ENCODE measurements at regions not wholly inside any gene's neighbourhood (a gene's known extent, or its start where the extent isn't known, plus 50 kb on each side); places are given as distances from the start of the nearest gene placed in this dataset.

DNA sequence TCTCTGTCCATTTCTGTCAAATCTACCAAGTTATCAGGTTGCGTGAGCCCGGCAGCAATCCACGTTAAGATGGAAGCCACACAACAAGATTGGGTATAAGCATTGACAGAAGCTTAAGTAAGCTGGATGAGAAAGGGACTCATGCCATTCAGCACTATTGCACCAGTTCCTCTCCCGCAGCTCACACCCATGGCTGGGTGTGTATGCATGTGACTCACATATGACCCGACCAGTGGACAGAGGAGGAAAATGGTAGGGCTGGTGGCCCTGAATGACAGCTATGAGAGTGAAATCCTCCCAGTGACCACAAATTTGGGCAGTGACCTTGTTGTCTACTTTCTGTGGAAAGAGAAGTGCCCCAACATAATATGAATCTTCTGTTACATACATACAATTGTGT lies 113.5 kb downstream of the OTOR start:
- H3K36me3 Mint-ChIP-seq (ENCODE audit: insufficient read depth, unreplicated experiment) = no peaks in the 10 kb centered on the region
- intact Hi-C loops (cut with micrococcal nuclease) = no loop called here
- CTCF ChIA-PET = no interaction called here

DNA sequence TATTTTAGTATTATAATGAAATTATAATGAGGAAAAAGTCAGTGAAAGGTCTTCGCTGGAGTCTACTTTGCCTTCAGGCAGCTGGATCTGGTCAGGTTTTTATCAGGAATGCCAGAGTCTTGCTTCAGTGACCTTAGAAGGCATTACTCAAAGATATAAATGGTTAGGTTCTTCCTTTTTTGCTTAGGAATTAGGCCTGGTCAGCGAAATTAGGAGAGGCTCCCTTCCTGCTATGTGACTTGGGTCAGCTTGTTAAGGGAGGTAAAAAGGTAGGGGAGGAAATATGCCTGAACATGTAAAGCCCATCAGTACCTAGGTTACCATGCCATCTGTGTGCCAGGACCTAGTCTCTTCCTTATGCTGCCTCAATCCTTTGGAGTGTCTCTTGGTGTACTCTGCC lies 115.1 kb downstream of the OTOR start:
- no peak for TF ChIP-seq CTCF (IDR thresholded peaks at IDR 0.05; ENCODE audit: unreplicated experiment)
- Mint-ChIP-seq H3K36me3 (ENCODE audit: insufficient read depth, unreplicated experiment) (no peaks in the 10 kb centered on the region), H3K4me1 (ENCODE audit: insufficient read depth, unreplicated experiment) (no peaks in the 10 kb centered on the region), H3K9me3 (ENCODE audit: unreplicated experiment) (peaks cover 14% of the 10 kb centered on the region), H3K4me3 (ENCODE audit: unreplicated experiment) (no peak overlapping the region), H3K27ac (ENCODE audit: low read depth, unreplicated experiment) (no peak overlapping the region), H3K27me3 (ENCODE audit: insufficient read depth, unreplicated experiment) (peaks cover 5% of the 10 kb centered on the region)
- intact Hi-C loops (cut with micrococcal nuclease) = no loop called here
- POLR2A ChIA-PET = no interaction called here
- DNase-seq (ENCODE audit: unreplicated experiment) = no peak
- BruUV-seq (replicated peaks) = no TSS peak
- CTCF ChIA-PET = no interaction called here

More for the DNA sequence above, 113.5 kb downstream of the OTOR start:
- Mint-ChIP-seq H3K27ac (ENCODE audit: low read depth, unreplicated experiment) (no peak overlapping the region), H3K4me1 (ENCODE audit: insufficient read depth, unreplicated experiment) (no peaks in the 10 kb centered on the region), H3K4me3 (ENCODE audit: unreplicated experiment) (no peak overlapping the region), H3K9me3 (ENCODE audit: unreplicated experiment) (peaks cover 14% of the 10 kb centered on the region), H3K27me3 (ENCODE audit: insufficient read depth, unreplicated experiment) (peaks cover 8% of the 10 kb centered on the region)
- BruUV-seq (replicated peaks) = no TSS peak
- POLR2A ChIA-PET = no interaction called here
- no peak for DNase-seq (ENCODE audit: unreplicated experiment)
- no peak for TF ChIP-seq CTCF (IDR thresholded peaks at IDR 0.05; ENCODE audit: unreplicated experiment)

- Mint-ChIP-seq H3K27ac (ENCODE audit: low read depth, unreplicated experiment) (no peak overlapping the region), H3K9me3 (ENCODE audit: unreplicated experiment) (peaks cover 14% of the 10 kb centered on the region), H3K27me3 (ENCODE audit: insufficient read depth, unreplicated experiment) (no peaks in the 10 kb centered on the region), H3K4me1 (ENCODE audit: insufficient read depth, unreplicated experiment) (no peaks in the 10 kb centered on the region), H3K36me3 (ENCODE audit: insufficient read depth, unreplicated experiment) (no peaks in the 10 kb centered on the region), H3K4me3 (ENCODE audit: unreplicated experiment) (no peak overlapping the region)
- CTCF ChIA-PET = interaction anchor here (0.5 kb wide), 1 partner anchor 566 kb away, joined by 3 read pairs; no protein-coding TSS in a partner anchor
- TF ChIP-seq CTCF (IDR thresholded peaks at IDR 0.05; ENCODE audit: unreplicated experiment) = no peak
- peak; percentile 1 for DNase-seq (ENCODE audit: unreplicated experiment)
- POLR2A ChIA-PET = interaction anchor here (0.7 kb wide), 1 partner anchor 15 kb away, joined by 5 read pairs; no protein-coding TSS in a partner anchor
- BruUV-seq (replicated peaks) = no TSS peak
- intact Hi-C loops (cut with micrococcal nuclease) = no loop called here
Measured at GRCh38 chr20:16864069-16864468, 115.9 kb downstream of the OTOR start.

DNA sequence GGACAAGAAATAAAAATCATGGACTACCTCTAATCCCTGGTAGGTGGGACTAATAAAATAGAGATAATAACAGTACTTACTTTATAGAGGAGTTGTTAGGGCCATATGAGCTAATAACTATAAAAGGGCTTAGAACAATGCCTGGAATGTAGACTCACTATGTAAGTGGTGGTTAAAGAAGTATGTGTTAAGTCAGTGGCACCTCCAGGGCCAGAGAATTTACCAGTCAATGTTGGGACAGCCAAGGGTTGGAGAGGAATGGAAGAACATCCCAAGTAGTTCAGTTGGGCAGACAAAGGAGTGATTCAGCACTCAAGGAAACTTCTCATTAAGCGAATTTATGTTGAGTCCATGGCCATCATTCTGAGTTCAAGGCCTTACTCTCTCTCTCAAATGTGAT lies 116.8 kb downstream of the OTOR start:
- no peak overlapping the region for H3K27ac Mint-ChIP-seq (ENCODE audit: low read depth, unreplicated experiment)
- BruUV-seq (replicated peaks) = no TSS peak
- POLR2A ChIA-PET = no interaction called here
- no peak for TF ChIP-seq CTCF (IDR thresholded peaks at IDR 0.05; ENCODE audit: unreplicated experiment)
- H3K9me3 Mint-ChIP-seq (ENCODE audit: unreplicated experiment) = peaks cover 14% of the 10 kb centered on the region
- H3K36me3 Mint-ChIP-seq (ENCODE audit: insufficient read depth, unreplicated experiment) = no peaks in the 10 kb centered on the region
- intact Hi-C loops (cut with micrococcal nuclease) = no loop called here
- H3K4me1 Mint-ChIP-seq (ENCODE audit: insufficient read depth, unreplicated experiment) = no peaks in the 10 kb centered on the region
- CTCF ChIA-PET = no interaction called here
- no peaks in the 10 kb centered on the region for H3K27me3 Mint-ChIP-seq (ENCODE audit: insufficient read depth, unreplicated experiment)
- no peak overlapping the region for H3K4me3 Mint-ChIP-seq (ENCODE audit: unreplicated experiment)
- no peak for DNase-seq (ENCODE audit: unreplicated experiment)
